Prostate gland (tissue), 2 donors: ENCODE measurements at regions not wholly inside any gene's neighbourhood (a gene's known extent, or its start where the extent isn't known, plus 50 kb on each side); places are given as distances from the start of the nearest gene placed in this dataset.

Experiments used
- CTCF ChIP-seq, 4 experiments: fragments of 200-600 bp in 2 of 4; fragments of 450-650 bp in 2 of 4; sonication (generic) in 2 of 4; IDR thresholded peaks; 1 replicate in 3 of 4; 2 replicates in 1 of 4; pipeline ENCODE4 v1.5.1; 2016 to 2019; ENCODE audit warnings: antibody characterized with exemption in 4 of 4, mild to moderate bottlenecking in 2 of 4, moderate library complexity in 2 of 4
- POLR2A ChIP-seq: fragments of 450-650 bp; IDR thresholded peaks from one replicate; pipeline ENCODE4 v1.6.1; 2016; ENCODE audit warnings: antibody characterized with exemption, mild to moderate bottlenecking
- POLR2AphosphoS5 ChIP-seq: sonication (generic); formaldehyde crosslinking; IDR thresholded peaks from one replicate; pipeline ENCODE4 v1.6.1; 2017; ENCODE audit warnings: antibody characterized with exemption

- TF ChIP-seq POLR2A: no peak
- TF ChIP-seq CTCF (IDR thresholded peaks at IDR 0.05): no peak
- no peak for TF ChIP-seq POLR2AphosphoS5
Observed at GRCh38 chr4:126563389-126563788, 1069.4 kb upstream of the INTU start.
